DMS153 treated with DMSO at 0.1 percent for 48 hours (cell line): ENCODE measurements at regions not wholly inside any gene's neighbourhood (a gene's known extent, or its start where the extent isn't known, plus 50 kb on each side); places are given as distances from the start of the nearest gene placed in this dataset.

Source experiments
- DNase-seq: peaks from one replicate; lab custom pipeline; 2025; ENCODE audit not compliant: unreplicated experiment; lab: John Stamatoyannopoulos, UW

DNA sequence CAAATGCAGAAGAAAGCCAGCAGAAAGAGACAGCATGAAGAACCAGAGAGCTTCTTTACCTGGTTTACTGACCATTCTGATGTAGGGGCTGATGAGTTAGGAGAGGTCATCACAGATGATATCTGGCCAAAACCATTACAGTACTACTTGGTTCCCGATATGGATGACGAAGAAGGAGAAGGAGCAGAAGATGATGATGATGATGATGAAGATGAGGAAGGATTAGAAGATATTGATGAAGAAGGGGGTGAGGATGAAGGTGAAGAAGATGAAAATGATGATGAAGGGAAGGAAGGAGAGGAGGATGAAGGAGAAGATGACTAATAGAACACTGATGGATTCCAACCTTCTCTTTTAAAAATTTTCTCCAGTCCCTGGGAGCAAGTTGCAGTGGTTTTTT, 178.2 kb upstream of the CRY1 start:
- DNase-seq, result no peak

GRCh38 chr12:107275530-107275929, 182.2 kb upstream of the CRY1 start:
- no peak for DNase-seq

- DNase-seq, result no peak
Measured at GRCh38 chr12:107277855-107278254, 184.5 kb upstream of the CRY1 start.

- DNase-seq, result no peak
Measured at GRCh38 chr12:107282628-107283027, 189.3 kb upstream of the CRY1 start.

DNA sequence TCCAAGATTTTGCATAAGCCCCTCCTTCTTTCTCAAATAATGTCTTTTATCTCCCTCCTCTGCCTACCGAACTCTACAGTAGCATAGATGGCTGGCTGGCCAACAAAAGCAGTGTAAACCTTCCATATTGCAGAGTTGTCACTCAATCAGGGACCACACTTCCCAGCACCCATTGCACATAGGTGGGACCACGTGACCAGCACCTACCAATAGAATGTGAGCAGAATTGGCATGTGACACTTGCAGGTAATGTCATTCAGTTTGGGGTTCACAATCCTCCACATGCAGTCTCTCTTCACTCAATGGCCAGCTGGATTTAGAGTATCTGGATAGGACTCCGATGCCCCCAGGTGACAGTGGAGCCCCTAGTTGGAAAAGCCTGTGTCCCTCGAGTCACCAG, 190.3 kb upstream of the CRY1 start:
- DNase-seq, result no peak

DNA sequence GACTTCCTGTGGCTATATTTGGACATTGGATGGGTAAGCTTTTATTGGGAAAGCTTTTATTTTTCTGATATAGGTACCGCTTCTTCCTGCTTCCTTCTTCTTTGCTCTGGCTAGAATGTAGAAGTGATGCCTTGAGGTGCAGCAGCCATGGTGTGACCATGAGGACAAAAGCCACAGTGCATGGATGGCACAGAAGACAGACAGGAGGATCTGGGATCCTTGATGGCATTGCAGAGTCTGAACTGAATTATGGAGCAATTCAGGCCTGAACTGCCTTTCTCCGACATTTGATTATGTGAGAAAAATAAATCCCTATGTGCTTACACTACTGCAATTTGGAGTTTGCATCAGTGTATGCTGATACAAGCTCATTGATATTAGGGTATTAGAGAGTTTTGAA, 191.3 kb upstream of the CRY1 start:
- DNase-seq, result no peak

GRCh38 chr12:107287436-107288413, 194.4 kb upstream of the CRY1 start:
- no peak for DNase-seq

DNA sequence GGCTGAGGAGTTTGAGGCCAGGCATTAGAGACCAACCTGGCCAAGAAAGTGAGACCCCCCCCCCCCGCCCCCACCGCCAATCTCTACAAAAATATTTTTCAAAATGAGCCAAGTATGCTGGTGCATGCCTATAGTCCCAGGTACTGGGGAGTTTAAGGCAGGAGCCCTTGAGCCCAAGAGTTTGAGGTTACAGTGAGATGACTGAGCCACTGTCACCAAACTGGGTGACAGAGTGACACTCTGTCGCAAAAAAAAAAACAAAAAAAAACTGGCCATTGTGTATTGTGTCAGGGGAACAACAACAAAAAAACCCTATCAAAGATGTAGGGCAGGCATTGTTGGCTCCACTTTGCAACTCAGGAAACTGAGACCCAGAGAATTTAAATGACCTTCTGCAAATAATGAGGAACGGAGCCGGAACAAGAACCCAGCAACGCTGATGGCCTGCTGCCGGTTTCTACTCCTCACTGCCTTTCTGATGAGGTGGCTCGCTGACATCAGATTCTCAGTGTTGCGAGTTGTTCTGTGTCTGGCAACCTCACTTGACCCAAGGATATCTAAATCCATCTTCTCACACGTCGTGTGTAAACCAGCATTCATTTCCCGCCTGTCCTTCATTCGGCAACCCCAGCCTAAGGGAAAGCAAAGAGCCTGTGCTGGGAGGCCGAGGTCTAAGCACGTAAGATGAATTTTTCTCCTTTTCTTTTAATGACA, 195.2 kb upstream of the CRY1 start:
- DNase-seq, result no peak

DNA sequence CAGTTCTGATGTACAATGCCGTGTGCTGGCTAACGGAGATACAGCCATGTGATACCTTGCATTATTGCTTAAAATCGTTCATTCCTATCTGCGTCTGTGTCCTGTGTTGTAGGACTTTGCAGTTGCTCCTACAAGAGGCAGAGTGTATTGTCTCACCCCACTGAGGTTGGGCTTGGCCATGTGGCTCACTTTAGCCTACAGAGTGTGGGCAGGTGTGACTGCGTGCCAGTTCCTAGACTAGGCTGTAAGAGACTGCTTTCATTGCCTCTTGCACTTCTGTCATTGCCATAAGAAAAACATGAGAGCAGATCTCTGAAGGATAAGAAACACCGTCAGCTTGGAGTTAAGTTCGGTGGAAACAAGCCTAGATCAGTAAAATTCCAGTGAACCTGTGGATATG, 197.7 kb upstream of the CRY1 start:
- DNase-seq, result no peak

DNA sequence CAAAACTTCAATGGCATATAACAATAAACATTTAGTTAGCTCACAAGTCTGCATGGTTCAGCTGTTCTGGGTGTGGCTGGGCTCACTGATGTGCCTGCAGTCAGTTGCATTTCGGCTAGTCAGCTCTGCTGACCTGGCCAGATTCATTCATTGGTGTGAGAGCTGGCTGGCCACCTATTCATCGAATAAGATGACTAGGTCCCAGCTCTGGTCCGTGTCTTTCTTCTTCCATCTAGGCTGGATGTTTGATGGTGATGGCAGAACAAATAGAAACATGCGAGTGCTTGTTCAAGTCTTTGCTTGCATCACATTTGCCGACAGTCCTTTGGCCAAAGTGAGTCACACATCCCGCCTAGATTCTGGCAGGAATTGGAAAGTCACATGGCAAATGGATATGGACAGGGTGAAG, 203.3 kb upstream of the CRY1 start:
- no peak for DNase-seq

DNA sequence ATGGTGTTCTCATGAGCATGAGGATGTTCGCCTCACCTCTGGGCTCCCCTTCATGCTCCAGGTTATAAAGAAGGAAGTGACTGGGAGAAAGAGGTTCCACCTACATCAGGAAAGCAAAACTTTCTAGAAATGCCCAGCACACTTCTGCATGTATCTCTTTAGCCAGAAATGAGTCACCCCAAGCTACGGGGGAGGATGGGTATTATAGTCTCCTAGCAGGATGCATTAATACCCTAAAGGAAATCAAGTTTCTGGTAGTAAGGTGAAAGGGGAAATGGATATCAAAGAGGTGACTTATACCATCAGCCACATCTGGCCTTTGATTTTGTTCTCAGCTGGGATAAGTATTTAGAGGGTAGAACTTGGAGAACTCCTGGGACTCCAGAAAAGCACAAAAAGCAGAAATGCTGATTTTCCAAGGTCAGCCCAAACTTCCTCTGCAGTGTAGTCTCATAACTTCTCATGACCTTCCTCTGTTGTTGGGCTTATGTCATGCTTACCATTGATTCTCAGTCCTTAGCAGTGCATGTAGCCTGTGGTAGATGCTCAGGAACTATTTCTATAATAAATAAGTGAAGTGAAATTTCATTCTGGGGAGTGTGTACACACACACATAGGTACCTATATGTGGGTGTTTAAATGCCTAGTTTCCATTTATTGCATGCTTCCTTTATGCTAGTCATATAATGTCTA, 209.4 kb upstream of the CRY1 start:
- no peak for DNase-seq

GRCh38 chr12:107304588-107305532, 211.5 kb upstream of the CRY1 start:
- DNase-seq, result no peak

- no peak for DNase-seq
Measured at GRCh38 chr12:107306141-107306659, 212.9 kb upstream of the CRY1 start.

DNA sequence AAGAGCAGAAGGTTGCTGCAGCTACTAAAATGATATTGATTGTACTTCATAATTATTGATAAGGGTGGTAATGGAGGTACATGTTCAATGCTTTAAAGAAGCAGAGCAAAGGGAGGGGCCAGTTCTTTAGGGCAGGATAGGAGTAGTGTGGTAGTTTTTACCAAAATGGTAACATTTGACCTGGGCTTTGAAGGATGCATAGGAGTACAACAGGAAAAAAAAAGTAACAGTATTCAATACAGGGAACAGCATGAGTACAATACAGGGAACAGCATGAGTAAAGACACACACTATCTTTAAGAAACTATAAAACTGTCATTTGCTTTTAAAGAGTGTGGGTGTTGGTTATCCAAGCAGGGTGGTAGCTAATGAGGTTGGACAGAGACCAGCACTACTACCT, 215.0 kb upstream of the CRY1 start:
- no peak for DNase-seq

DNA sequence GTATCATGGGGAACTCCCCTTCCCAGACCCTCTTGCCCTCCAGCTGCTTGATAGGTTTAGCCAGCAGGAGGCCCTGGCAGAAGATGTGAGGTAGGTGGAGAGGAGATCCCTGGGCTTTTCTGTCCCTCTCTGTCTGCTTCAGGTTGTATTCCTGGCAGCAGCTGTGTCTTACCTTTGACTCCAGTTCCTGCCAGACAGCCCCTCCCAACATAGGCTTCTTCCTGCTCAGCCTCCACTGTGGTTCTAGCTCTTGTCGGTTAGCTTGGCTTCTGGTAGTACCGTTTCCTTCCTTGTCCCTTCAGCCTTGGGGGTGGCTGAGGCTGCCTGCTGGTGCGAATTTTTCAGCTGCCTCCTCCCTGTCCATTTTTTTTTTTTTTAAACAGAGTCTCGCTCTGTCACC, 215.7 kb upstream of the CRY1 start:
- DNase-seq, result no peak

GRCh38 chr12:107310621-107311020, 217.3 kb upstream of the CRY1 start:
- no peak for DNase-seq

DNA sequence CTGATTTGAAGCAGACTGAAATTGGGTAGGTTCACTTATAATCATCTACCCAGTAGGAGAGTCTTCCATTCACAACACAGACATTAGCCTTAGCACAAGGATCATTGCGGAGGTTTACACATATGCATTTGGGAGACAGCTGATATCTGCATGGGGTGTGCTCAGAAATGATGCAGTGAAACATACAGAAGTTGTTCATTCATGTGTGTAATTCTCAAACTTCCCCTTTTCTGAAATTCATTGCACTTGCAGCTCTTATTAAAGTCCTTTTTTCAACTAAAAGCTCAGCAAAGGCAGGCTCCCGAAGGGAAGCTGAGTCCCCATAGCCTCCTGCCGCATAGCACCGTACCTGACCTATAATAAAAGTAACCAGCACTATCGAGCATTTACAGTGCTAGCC, 218.3 kb upstream of the CRY1 start:
- DNase-seq, result no peak

DNA sequence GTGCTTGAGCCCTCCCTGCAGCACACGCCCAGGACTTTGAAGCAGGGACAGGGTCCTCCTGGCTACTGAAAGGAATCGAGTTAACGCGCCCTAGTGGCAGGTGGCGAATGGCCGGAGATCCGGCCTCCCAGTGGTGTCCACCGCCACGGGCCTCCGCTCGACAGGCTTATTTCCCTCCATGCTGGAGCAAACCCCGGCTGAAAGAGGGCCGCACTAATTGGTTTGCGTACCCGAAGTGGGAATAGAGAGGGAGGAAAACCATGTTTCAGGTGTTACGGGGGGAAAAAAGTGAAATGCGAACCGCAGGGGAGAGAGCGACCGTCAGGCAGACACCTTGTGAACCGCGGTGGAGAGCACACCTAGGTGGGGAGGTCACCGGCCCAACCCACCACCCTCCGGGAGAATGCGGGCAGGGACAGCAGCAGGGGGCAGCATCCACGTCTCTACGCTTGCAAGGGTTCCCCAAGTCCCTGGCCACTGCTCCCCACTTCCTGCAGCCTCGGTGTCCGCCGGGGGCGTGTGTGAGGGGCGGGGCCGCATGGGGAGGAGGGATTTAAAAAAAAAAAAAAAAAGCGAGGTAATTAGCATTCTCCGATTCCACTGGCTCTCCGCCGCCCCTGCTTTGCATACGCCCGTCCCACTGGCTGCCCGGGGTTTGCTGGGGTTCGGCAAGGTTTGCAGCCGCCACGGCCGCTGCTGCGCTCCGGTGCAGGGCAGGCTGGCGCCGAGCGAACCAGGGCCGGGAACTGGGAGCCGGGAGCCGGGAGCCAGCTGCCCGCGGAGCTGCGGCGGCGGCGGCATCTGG, 224.6 kb upstream of the CRY1 start:
- peak; percentile 84 for DNase-seq

- DNase-seq, result no peak
Measured at GRCh38 chr12:107318556-107318805, 225.1 kb upstream of the CRY1 start.
